ENCODE measurements at regions not wholly inside any gene's neighbourhood (a gene's known extent, or its start where the extent isn't known, plus 50 kb on each side); places are given as distances from the start of the nearest gene placed in this dataset.
A peak's percentile ranks its signal among the peaks of the same experiment; 100 is the strongest.

DNA sequence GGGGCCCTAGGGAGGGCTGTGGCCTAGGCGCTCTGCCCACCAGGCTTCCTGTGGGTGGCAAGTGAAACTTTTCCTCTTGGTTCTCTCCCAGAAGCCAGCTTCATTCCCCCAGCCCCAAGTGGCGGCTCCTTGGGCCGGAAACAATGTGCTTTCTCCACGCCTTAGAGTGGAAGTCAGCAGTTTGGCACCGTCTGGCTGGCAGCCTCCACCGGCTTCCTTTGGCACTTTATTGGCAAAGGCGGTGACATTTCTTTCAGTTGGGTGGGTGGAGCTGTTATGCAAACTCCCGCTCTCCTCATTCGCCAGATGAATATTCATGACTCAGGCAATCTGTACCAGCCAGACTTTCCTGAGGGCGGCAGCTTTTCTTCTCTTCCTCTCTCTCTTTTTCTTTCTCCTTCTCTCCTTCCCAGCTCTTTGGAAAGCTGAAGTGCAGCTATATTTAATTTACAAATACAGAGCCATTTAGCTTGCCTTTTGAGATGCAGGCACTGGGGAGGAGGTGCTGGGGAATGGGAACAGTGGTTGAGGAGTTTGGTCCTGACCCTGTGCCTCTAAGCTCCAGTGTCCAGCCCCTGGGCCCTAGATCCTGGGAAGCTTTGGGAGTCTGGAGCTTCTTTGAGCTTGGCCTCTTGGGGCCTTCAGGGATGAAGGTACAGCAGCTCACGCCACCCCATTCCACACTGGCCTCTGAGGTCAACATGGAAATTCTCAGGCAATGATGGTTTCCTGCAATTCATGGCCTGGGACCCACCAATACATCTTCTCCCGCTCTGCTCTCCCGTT lies 67.8 kb upstream of the POU3F1 start:
- Mint-ChIP-seq H3K36me3 (peaks cover 12% of the 10 kb centered on the region), H3K4me3 (no peak overlapping the region), H3K9me3 (peaks cover 4% of the 10 kb centered on the region), H3K27me3 (ENCODE audit: low read depth) (peaks cover 4% of the 10 kb centered on the region; the same call in 1 of the 2 replicates), H3K4me1 (peaks cover 39% of the 10 kb centered on the region), H3K27ac (no peak overlapping the region; the same call in 1 of the 2 replicates)
- DNase-seq (ENCODE audit: low spot score), result no peak
- no peak for ATAC-seq
- TF ChIP-seq CREM (CRISPR knock-in tag; IDR thresholded peaks at IDR 0.05) (no peak), GRHL2 (CRISPR knock-in tag; IDR thresholded peaks at IDR 0.05; ENCODE audit: insufficient replicate concordance, severe bottlenecking) (no peak)
- TF ChIP-seq, protein P1, sequence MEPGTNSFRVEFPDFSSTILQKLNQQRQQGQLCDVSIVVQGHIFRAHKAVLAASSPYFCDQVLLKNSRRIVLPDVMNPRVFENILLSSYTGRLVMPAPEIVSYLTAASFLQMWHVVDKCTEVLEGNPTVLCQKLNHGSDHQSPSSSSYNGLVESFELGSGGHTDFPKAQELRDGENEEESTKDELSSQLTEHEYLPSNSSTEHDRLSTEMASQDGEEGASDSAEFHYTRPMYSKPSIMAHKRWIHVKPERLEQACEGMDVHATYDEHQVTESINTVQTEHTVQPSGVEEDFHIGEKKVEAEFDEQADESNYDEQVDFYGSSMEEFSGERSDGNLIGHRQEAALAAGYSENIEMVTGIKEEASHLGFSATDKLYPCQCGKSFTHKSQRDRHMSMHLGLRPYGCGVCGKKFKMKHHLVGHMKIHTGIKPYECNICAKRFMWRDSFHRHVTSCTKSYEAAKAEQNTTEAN (CRISPR knock-in tag; IDR thresholded peaks at IDR 0.05), result no peak
- ChIA-PET POLR2A (interaction anchor here (1.5 kb wide), 1 partner anchor 12 kb away, joined by 5 read pairs; no protein-coding TSS in a partner anchor), CTCF (interaction anchor here (0.8 to 2.4 kb wide), 7 partner anchors 15 to 85 kb away, joined by 3 to 8 read pairs (median 4); no protein-coding TSS in a partner anchor)

DNA sequence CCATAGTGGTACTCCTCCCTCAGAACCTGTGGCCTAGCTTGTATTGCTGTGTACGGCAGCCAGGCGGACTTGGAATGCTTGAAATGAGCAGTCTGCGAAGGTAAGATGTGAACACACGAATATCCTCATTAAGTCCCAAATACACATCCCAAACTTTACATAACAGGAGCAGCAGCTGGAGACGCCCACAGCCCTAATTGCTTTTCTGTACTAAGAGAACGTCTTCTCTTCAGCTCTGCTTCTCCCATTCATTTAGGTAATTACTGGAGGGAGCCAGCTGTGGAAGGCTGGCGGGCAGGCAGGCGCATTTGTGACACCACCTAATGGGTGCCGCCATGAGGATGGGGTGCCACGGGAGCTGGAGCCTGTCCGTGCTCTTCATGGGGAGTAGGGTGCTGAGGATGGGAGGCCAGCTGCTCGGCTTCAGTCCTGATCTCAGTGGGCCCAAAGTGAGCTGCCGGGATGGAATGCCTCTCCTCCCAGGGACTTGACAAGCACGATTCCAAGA lies 66.6 kb upstream of the POU3F1 start:
- H3K4me1 Mint-ChIP-seq, result peaks cover 36% of the 10 kb centered on the region
- H3K4me3 Mint-ChIP-seq, result no peak overlapping the region
- H3K9me3 Mint-ChIP-seq, result peaks cover 4% of the 10 kb centered on the region
- DNase-seq (ENCODE audit: low spot score) (no peak), ATAC-seq (peak; percentile 84)
- TF ChIP-seq TEAD4 (CRISPR knock-in tag; IDR thresholded peaks at IDR 0.05) (no peak), MXD4 (CRISPR knock-in tag; IDR thresholded peaks at IDR 0.05; ENCODE audit: borderline replicate concordance) (no peak), NFE2L1 (CRISPR knock-in tag; IDR thresholded peaks at IDR 0.05) (no peak), ZBTB21 (CRISPR knock-in tag; IDR thresholded peaks at IDR 0.05; ENCODE audit: borderline replicate concordance) (no peak), NR2C2 (CRISPR knock-in tag; IDR thresholded peaks at IDR 0.05) (no peak), OVOL2 (CRISPR knock-in tag; IDR thresholded peaks at IDR 0.05; ENCODE audit: borderline replicate concordance) (no peak)
- TF ChIP-seq, protein P2, sequence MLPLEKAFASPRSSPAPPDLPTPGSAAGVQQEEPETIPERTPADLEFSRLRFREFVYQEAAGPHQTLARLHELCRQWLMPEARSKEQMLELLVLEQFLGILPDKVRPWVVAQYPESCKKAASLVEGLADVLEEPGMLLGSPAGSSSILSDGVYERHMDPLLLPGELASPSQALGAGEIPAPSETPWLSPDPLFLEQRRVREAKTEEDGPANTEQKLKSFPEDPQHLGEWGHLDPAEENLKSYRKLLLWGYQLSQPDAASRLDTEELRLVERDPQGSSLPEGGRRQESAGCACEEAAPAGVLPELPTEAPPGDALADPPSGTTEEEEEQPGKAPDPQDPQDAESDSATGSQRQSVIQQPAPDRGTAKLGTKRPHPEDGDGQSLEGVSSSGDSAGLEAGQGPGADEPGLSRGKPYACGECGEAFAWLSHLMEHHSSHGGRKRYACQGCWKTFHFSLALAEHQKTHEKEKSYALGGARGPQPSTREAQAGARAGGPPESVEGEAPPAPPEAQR (CRISPR knock-in tag; IDR thresholded peaks at IDR 0.05), result no peak
- TF ChIP-seq, protein P3, sequence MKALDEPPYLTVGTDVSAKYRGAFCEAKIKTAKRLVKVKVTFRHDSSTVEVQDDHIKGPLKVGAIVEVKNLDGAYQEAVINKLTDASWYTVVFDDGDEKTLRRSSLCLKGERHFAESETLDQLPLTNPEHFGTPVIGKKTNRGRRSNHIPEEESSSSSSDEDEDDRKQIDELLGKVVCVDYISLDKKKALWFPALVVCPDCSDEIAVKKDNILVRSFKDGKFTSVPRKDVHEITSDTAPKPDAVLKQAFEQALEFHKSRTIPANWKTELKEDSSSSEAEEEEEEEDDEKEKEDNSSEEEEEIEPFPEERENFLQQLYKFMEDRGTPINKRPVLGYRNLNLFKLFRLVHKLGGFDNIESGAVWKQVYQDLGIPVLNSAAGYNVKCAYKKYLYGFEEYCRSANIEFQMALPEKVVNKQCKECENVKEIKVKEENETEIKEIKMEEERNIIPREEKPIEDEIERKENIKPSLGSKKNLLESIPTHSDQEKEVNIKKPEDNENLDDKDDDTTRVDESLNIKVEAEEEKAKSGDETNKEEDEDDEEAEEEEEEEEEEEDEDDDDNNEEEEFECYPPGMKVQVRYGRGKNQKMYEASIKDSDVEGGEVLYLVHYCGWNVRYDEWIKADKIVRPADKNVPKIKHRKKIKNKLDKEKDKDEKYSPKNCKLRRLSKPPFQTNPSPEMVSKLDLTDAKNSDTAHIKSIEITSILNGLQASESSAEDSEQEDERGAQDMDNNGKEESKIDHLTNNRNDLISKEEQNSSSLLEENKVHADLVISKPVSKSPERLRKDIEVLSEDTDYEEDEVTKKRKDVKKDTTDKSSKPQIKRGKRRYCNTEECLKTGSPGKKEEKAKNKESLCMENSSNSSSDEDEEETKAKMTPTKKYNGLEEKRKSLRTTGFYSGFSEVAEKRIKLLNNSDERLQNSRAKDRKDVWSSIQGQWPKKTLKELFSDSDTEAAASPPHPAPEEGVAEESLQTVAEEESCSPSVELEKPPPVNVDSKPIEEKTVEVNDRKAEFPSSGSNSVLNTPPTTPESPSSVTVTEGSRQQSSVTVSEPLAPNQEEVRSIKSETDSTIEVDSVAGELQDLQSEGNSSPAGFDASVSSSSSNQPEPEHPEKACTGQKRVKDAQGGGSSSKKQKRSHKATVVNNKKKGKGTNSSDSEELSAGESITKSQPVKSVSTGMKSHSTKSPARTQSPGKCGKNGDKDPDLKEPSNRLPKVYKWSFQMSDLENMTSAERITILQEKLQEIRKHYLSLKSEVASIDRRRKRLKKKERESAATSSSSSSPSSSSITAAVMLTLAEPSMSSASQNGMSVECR (CRISPR knock-in tag; IDR thresholded peaks at IDR 0.05; ENCODE audit: borderline replicate concordance), result no peak
- ChIA-PET POLR2A (no interaction called here), CTCF (interaction anchor here (0.6 to 2.4 kb wide), 12 partner anchors 11 to 473 kb away, joined by 3 to 8 read pairs (median 4); no protein-coding TSS in a partner anchor)
- peaks cover 4% of the 10 kb centered on the region; the same call in 1 of the 2 replicates for H3K27me3 Mint-ChIP-seq (ENCODE audit: low read depth)
- peaks cover 18% of the 10 kb centered on the region for H3K36me3 Mint-ChIP-seq
- H3K27ac Mint-ChIP-seq, result peak overlapping the region; percentile 12; the same call in 1 of the 2 replicates

DNA sequence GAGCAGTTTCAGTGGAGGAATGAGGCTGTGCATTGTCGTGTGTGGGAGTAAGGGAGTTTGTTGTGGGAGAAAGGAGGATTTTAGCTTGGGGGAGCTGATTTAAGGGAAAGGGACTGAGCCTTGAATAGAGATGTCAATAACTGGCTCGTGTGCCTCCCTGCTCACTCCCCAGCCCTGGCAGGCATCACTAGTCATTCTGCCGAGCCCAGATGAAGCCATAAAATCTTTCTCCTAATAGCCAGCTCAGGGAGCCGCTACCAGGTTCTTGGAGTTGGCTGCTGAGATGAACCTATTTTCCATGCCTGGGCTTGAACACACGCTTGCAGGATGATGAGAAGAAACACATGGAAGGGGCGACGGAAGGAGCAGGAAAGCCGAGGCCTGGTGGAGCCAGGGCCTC lies 65.0 kb upstream of the POU3F1 start:
- Mint-ChIP-seq H3K4me1 (peaks cover 36% of the 10 kb centered on the region), H3K36me3 (peaks cover 18% of the 10 kb centered on the region), H3K27ac (no peak overlapping the region; the same call in 1 of the 2 replicates), H3K9me3 (peaks cover 4% of the 10 kb centered on the region), H3K4me3 (no peak overlapping the region), H3K27me3 (ENCODE audit: low read depth) (peaks cover 4% of the 10 kb centered on the region; the same call in 1 of the 2 replicates)
- DNase-seq (ENCODE audit: low spot score) (no peak), ATAC-seq (no peak)
- CTCF ChIA-PET, result interaction anchor here (1.3 to 1.5 kb wide), 2 partner anchors 13 to 71 kb away, joined by 4 to 6 read pairs; no protein-coding TSS in a partner anchor
- POLR2A ChIA-PET, result interaction anchor here (0.5 kb wide), 1 partner anchor 219 kb away, joined by 3 read pairs; no protein-coding TSS in a partner anchor
- TF ChIP-seq NFE2L1 (CRISPR knock-in tag; IDR thresholded peaks at IDR 0.05), result no peak
- TF ChIP-seq, protein P4, sequence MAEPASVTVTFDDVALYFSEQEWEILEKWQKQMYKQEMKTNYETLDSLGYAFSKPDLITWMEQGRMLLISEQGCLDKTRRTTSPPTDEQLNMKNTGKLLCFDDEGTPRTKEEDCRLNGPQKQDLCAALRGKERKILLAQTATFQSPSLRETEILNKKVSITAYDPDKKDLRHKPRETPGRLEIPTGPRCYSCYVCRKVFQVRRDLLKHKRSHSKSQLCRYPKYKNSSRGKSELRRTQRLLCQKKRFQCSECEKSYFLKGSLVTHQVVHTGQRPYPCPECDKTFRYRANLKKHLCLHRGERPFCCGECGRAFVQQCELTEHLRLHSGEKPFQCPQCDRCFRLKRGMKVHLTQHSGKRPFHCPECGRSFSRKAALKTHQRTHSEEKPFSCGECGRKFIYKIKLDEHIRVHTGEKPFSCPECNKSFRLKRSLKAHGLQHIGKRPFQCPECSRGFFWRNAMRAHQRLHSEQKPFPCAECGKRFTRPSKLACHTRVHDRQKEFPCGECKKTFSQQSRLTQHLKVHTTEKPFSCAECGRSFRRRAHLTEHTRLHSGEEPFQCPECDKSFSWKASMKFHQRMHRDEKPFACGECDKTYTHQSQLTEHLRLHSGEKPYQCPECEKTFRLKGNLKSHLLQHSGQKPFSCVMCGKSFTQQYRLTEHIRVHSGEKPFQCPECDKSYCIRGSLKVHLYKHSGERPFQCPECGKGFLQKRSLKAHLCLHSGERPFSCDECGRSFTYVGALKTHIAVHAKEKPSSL (CRISPR knock-in tag; conservative IDR thresholded peaks at IDR 0.05), result no peak

Data from WTC11 (cell line).